Endothelial cell of umbilical vein (primary cell): ENCODE measurements at regions not wholly inside any gene's neighbourhood (a gene's known extent, or its start where the extent isn't known, plus 50 kb on each side); places are given as distances from the start of the nearest gene placed in this dataset.

Experiments used
- BruUV-seq: library from RNA; stranded (reverse); fragments of 400-500 nt; replicated peaks from 2 replicates; lab custom pipeline; 2021; lab: Mats Ljungman, UMichigan
- CTCF ChIA-PET: fragments of 300-600, 350-600 bp; sonication (Branson Sonifier 250); formaldehyde crosslinking; loops from one replicate; lab custom pipeline; 2021; ENCODE audit warnings: antibody characterized with exemption, inconsistent platforms; lab: Charles Lee
- POLR2A ChIA-PET: fragments of 300-600, 350-600 bp; sonication (Branson Sonifier 250); formaldehyde crosslinking; loops from one replicate; lab custom pipeline; 2021; ENCODE audit warnings: antibody characterized with exemption, inconsistent platforms; lab: Charles Lee
- DNase-seq: peaks from one replicate; pipeline ENCODE4 v3.0.0-alpha.2; 2011; ENCODE audit warnings: low read depth, low spot score
- FAIRE-seq: peaks from 2 replicates; lab custom pipeline; 2011; peaks lifted over from hg19 to GRCh38; lab: Jason Lieb, UNC
- H2AFZ ChIP-seq: 2 replicates; pipeline ENCODE4 v1.6.0; 2012; ENCODE audit warnings: low read depth, low read length, control low read depth, inconsistent platforms
- H3K27ac ChIP-seq: 2 replicates; pipeline ENCODE4 v1.5.1; 2011; ENCODE audit warnings: low read depth, mild to moderate bottlenecking, control low read depth, low read length, moderate library complexity; ENCODE audit not compliant: insufficient read depth
- H3K27me3 ChIP-seq, 2 experiments: 2 replicates each; pipeline versions ENCODE4 v1.6.0 to v1.6.1; 2011; ENCODE audit warnings: low read length in 2 of 2, mixed read lengths in 1 of 2; ENCODE audit not compliant: control insufficient read depth in 2 of 2, insufficient read depth in 2 of 2
- H3K36me3 ChIP-seq, 2 experiments: 2 replicates in 1 of 2; 3 replicates in 1 of 2; pipeline ENCODE4 v1.5.1; 2011; ENCODE audit warnings: low read length in 2 of 2, mild to moderate bottlenecking in 1 of 2, moderate library complexity in 1 of 2; ENCODE audit not compliant: control insufficient read depth in 2 of 2, insufficient read depth in 2 of 2; ENCODE audit errors: extremely low read depth in 1 of 2
- H3K4me1 ChIP-seq: 3 replicates; pipeline ENCODE4 v1.5.1; 2011; ENCODE audit warnings: mild to moderate bottlenecking, low read length; ENCODE audit not compliant: control insufficient read depth, insufficient read depth; ENCODE audit errors: extremely low read depth
- H3K4me2 ChIP-seq: 2 replicates; pipeline ENCODE4 v1.6.1; 2011; ENCODE audit warnings: low read length, control low read depth, mixed read lengths; ENCODE audit not compliant: insufficient read depth
- H3K4me3 ChIP-seq, 3 experiments: fragments of 200-600 bp in 1 of 3; sonication (generic), shearing (Covaris generic) in 1 of 3; replicated peaks in 1 of 3; 2 replicates each; pipeline ENCODE4 v1.5.1; 2011 to 2016; ENCODE audit warnings: control low read depth in 3 of 3, low read length in 3 of 3, mild to moderate bottlenecking in 2 of 3, inconsistent platforms in 1 of 3, low read depth in 1 of 3, moderate library complexity in 1 of 3; ENCODE audit not compliant: insufficient read depth in 1 of 3
- H3K79me2 ChIP-seq: 2 replicates; pipeline ENCODE4 v1.6.0; 2012; ENCODE audit warnings: low read length, inconsistent platforms; ENCODE audit not compliant: control insufficient read depth, insufficient read depth
- H3K9ac ChIP-seq: replicated peaks from 2 replicates; pipeline ENCODE3; 2011; ENCODE audit warnings: low read length, control low read depth; ENCODE audit not compliant: insufficient read depth; ENCODE audit errors: extremely low read depth
- H3K9me1 ChIP-seq: replicated peaks from 3 replicates; pipeline ENCODE4 v1.6.0; 2011; ENCODE audit warnings: mild to moderate bottlenecking, low read length; ENCODE audit not compliant: control insufficient read depth, insufficient read depth; ENCODE audit errors: extremely low read depth
- H3K9me3 ChIP-seq: replicated peaks from 2 replicates; pipeline ENCODE4 v1.5.1; 2012; ENCODE audit warnings: low read length, inconsistent platforms; ENCODE audit not compliant: control insufficient read depth, insufficient read depth
- H4K20me1 ChIP-seq: replicated peaks from 2 replicates; pipeline ENCODE3; 2011; ENCODE audit warnings: mild to moderate bottlenecking, low read length; ENCODE audit not compliant: control insufficient read depth, insufficient read depth; ENCODE audit errors: extremely low read depth
- EZH2 ChIP-seq: IDR thresholded peaks from 2 replicates; pipeline ENCODE4 v1.6.1; 2012; ENCODE audit warnings: borderline replicate concordance, low read depth, mild to moderate bottlenecking, moderate library complexity, low read length, inconsistent platforms; ENCODE audit not compliant: severe bottlenecking
- FOS ChIP-seq: IDR thresholded peaks from 2 replicates; pipeline ENCODE4 v1.6.1; 2011; ENCODE audit warnings: mild to moderate bottlenecking, low read length, moderate library complexity, borderline replicate concordance; ENCODE audit not compliant: insufficient read depth
- GATA2 ChIP-seq: IDR thresholded peaks from 2 replicates; pipeline ENCODE4 v1.7.0; 2011; ENCODE audit warnings: low read depth, mild to moderate bottlenecking, moderate library complexity, mixed read lengths, low read length; ENCODE audit not compliant: insufficient read length, insufficient read depth
- JUN ChIP-seq: IDR thresholded peaks from 2 replicates; pipeline ENCODE4 v1.6.1; 2011; ENCODE audit warnings: borderline replicate concordance, low read depth; ENCODE audit not compliant: insufficient read length, insufficient read depth
- MYC ChIP-seq: IDR thresholded peaks from one replicate; pipeline ENCODE4 v1.6.1; 2011; ENCODE audit warnings: mild to moderate bottlenecking, low read depth, low read length
- POLR2A ChIP-seq: IDR thresholded peaks from 2 replicates; pipeline ENCODE4 v1.6.1; 2012; ENCODE audit warnings: low read depth, mild to moderate bottlenecking, control low read depth, low read length
- POLR2AphosphoS5 ChIP-seq: IDR thresholded peaks from 2 replicates; pipeline ENCODE4 v1.6.1; 2012; ENCODE audit warnings: low read depth, mild to moderate bottlenecking, control low read depth, low read length, moderate library complexity; ENCODE audit not compliant: insufficient read depth
- dilution Hi-C: fragments of 300-500 bp; cut with MboI; formaldehyde crosslinking; loops from one replicate; pipeline ENCODE4 v1.15.0; 2019; ENCODE audit warnings: low sequenced_read_pairs; ENCODE audit not compliant: extremely low pct_ligation_motif_present
- intact Hi-C: fragments of 100-400 bp; cut with micrococcal nuclease; formaldehyde crosslinking; loops from one replicate; pipeline ENCODE4 v1.10.0; 2022
- TF ChIP-seq, protein P1 (sequence below): IDR thresholded peaks from 2 replicates; pipeline ENCODE4 v1.6.1; 2011; ENCODE audit not compliant: insufficient read depth, insufficient read length
- TF ChIP-seq, protein P2 (sequence below), 2 donors: IDR thresholded peaks; 1 replicate in 1 of 2; 2 replicates in 1 of 2; pipeline ENCODE4 v1.5.1; 2011; ENCODE audit warnings: low read length in 2 of 2, mild to moderate bottlenecking in 2 of 2, moderate library complexity in 2 of 2, control low read depth in 1 of 2, inconsistent platforms in 1 of 2, low read depth in 1 of 2; ENCODE audit not compliant: insufficient read depth in 1 of 2; ENCODE audit errors: extremely low read depth in 1 of 2

- Histone ChIP-seq H3K9me3 (no peaks in the 10 kb centered on the region), H4K20me1 (no peaks in the 10 kb centered on the region), H3K36me3 (no peaks in the 10 kb centered on the region), H3K9ac (no peak overlapping the region), H3K79me2 (no peaks in the 10 kb centered on the region), H3K9me1 (no peaks in the 10 kb centered on the region), H3K27me3 (no peaks in the 10 kb centered on the region), H3K27ac (no peak overlapping the region), H2AFZ (no peak overlapping the region), H3K4me2 (no peak overlapping the region), H3K4me1 (no peaks in the 10 kb centered on the region), H3K4me3 (no peak overlapping the region)
- CTCF ChIA-PET = interaction anchor here (1.1 to 2.3 kb wide), 4 partner anchors 12 to 48 kb away, joined by 3 to 18 read pairs (median 6); no protein-coding TSS in a partner anchor
- TF ChIP-seq MYC (no peak), FOS (no peak), POLR2AphosphoS5 (no peak), GATA2 (no peak), POLR2A (no peak), JUN (no peak), EZH2 (no peak)
- TF ChIP-seq, protein P1, sequence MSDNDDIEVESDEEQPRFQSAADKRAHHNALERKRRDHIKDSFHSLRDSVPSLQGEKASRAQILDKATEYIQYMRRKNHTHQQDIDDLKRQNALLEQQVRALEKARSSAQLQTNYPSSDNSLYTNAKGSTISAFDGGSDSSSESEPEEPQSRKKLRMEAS = no peak
- TF ChIP-seq, protein P2, sequence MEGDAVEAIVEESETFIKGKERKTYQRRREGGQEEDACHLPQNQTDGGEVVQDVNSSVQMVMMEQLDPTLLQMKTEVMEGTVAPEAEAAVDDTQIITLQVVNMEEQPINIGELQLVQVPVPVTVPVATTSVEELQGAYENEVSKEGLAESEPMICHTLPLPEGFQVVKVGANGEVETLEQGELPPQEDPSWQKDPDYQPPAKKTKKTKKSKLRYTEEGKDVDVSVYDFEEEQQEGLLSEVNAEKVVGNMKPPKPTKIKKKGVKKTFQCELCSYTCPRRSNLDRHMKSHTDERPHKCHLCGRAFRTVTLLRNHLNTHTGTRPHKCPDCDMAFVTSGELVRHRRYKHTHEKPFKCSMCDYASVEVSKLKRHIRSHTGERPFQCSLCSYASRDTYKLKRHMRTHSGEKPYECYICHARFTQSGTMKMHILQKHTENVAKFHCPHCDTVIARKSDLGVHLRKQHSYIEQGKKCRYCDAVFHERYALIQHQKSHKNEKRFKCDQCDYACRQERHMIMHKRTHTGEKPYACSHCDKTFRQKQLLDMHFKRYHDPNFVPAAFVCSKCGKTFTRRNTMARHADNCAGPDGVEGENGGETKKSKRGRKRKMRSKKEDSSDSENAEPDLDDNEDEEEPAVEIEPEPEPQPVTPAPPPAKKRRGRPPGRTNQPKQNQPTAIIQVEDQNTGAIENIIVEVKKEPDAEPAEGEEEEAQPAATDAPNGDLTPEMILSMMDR (IDR thresholded peaks at IDR 0.05; ENCODE audit: extremely low read depth in 1 of 2, insufficient read depth in 1 of 2, low read depth in 1 of 2, low read length in 2 of 2) = no peak
- DNase-seq = no peak
- intact Hi-C loops = no loop called here
- no peak for FAIRE-seq
- POLR2A ChIA-PET = no interaction called here
- no TSS peak for BruUV-seq
- dilution Hi-C loops = no loop called here
Observed at GRCh38 chr11:87401653-87402052, 363.9 kb downstream of the TMEM135 start.
